ENCODE measurements at regions not wholly inside any gene's neighbourhood (a gene's known extent, or its start where the extent isn't known, plus 50 kb on each side); places are given as distances from the start of the nearest gene placed in this dataset.
"Not testable (repeated sequence)": the region's sequence is repeated elsewhere in the genome, so short reads cannot be mapped to it uniquely, and the experiment has no call there.

GRCh38 chr5:152171888-152172287, 233.2 kb downstream of the NMUR2 start:
- Mint-ChIP-seq H3K4me3 (no peak overlapping the region), H3K27me3 (ENCODE audit: insufficient read depth) (no peaks in the 10 kb centered on the region), H3K9me3 (peaks cover 10% of the 10 kb centered on the region), H3K27ac (no peak overlapping the region), H3K36me3 (ENCODE audit: low read depth) (peaks cover 5% of the 10 kb centered on the region; the same call in 1 of the 2 replicates), H3K4me1 (ENCODE audit: low read depth) (no peaks in the 10 kb centered on the region)
- no peak for DNase-seq
- TF ChIP-seq CTCF (IDR thresholded peaks at IDR 0.05): no peak

DNA sequence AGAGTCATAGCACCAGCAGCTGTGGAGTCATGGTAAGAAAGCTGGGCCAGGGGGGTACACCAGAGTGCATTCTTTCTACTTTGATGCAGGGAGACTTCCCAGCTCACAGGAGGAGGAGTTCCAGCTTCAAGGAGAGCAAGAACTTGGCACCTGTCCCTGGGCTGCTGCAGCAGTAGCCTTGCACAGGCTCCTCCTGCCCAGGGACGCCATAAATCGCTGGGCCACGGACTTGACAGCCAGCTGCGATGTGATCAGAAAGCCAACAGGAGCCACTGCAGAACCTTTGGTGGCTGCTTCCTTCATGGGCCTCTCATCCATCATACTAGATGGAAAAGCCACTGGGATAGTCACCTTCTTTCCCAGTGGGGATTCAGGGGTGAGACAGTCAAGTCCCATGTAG, 234.7 kb downstream of the NMUR2 start:
- Mint-ChIP-seq H3K27me3 (ENCODE audit: insufficient read depth) (no peaks in the 10 kb centered on the region), H3K9me3 (peaks cover 20% of the 10 kb centered on the region)

DNA sequence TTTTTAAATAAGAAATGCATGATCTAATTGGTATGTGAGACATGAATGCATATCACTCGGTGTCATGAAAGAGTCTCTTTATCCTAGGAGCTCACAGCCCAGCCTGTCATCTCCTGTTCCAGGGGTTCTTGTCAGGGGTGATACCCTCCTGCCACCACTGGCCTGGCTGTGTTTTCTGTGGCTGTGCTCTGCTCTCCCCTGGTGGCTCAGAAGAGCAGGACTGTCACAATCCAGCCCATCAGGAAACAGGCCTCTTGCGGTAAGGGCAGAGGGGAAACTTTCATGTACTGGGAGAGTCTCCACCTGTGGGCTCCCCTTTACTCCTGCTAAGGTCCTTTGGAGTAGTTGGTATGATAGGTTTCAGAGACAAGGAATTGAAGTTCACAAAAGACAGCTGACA, 240.2 kb upstream of the GLRA1 start:
- TF ChIP-seq CTCF (IDR thresholded peaks at IDR 0.05): no peak
- Mint-ChIP-seq H3K27me3 (ENCODE audit: insufficient read depth) (no peaks in the 10 kb centered on the region), H3K9me3 (peaks cover 40% of the 10 kb centered on the region), H3K36me3 (ENCODE audit: low read depth) (no peaks in the 10 kb centered on the region), H3K4me3 (no peak overlapping the region), H3K4me1 (ENCODE audit: low read depth) (no peaks in the 10 kb centered on the region), H3K27ac (no peak overlapping the region)
- no peak for DNase-seq

More for the DNA sequence above, 234.7 kb downstream of the NMUR2 start:
- Mint-ChIP-seq H3K4me1 (ENCODE audit: low read depth) (no peaks in the 10 kb centered on the region), H3K4me3 (no peak overlapping the region), H3K27ac (no peak overlapping the region), H3K36me3 (ENCODE audit: low read depth) (peaks cover 5% of the 10 kb centered on the region; the same call in 1 of the 2 replicates)
- no peak for TF ChIP-seq CTCF (IDR thresholded peaks at IDR 0.05)
- DNase-seq: no peak

GRCh38 chr5:152159894-152160293, 235.2 kb upstream of the GLRA1 start:
- H3K36me3 Mint-ChIP-seq (ENCODE audit: low read depth); H3K4me3 Mint-ChIP-seq; H3K27me3 Mint-ChIP-seq (ENCODE audit: insufficient read depth); DNase-seq; H3K27ac Mint-ChIP-seq; H3K4me1 Mint-ChIP-seq (ENCODE audit: low read depth): not testable (repeated sequence)
- peaks cover 26% of the 10 kb centered on the region for H3K9me3 Mint-ChIP-seq

GRCh38 chr5:152154452-152154851, 229.8 kb upstream of the GLRA1 start:
- H3K27ac Mint-ChIP-seq; H3K36me3 Mint-ChIP-seq (ENCODE audit: low read depth); H3K4me3 Mint-ChIP-seq; DNase-seq; H3K4me1 Mint-ChIP-seq (ENCODE audit: low read depth); H3K9me3 Mint-ChIP-seq; H3K27me3 Mint-ChIP-seq (ENCODE audit: insufficient read depth): not testable (repeated sequence)

GRCh38 chr5:152151940-152152339, 227.3 kb upstream of the GLRA1 start:
- Mint-ChIP-seq H3K27me3 (ENCODE audit: insufficient read depth) (no peaks in the 10 kb centered on the region; the same call in none of the 2 replicates), H3K4me3 (no peak overlapping the region), H3K36me3 (ENCODE audit: low read depth) (no peaks in the 10 kb centered on the region), H3K4me1 (ENCODE audit: low read depth) (no peaks in the 10 kb centered on the region), H3K27ac (no peak overlapping the region), H3K9me3 (peaks cover 4% of the 10 kb centered on the region; the same call in 1 of the 2 replicates)
- no peak for TF ChIP-seq CTCF (IDR thresholded peaks at IDR 0.05)
- no peak for DNase-seq

GRCh38 chr5:152151113-152151512, 226.5 kb upstream of the GLRA1 start:
- no peaks in the 10 kb centered on the region for H3K4me1 Mint-ChIP-seq (ENCODE audit: low read depth)
- no peak overlapping the region for H3K4me3 Mint-ChIP-seq
- no peak for TF ChIP-seq CTCF (IDR thresholded peaks at IDR 0.05)
- no peaks in the 10 kb centered on the region for H3K36me3 Mint-ChIP-seq (ENCODE audit: low read depth)
- H3K27me3 Mint-ChIP-seq (ENCODE audit: insufficient read depth): peaks cover 2% of the 10 kb centered on the region
- no peak for DNase-seq
- no peak overlapping the region for H3K27ac Mint-ChIP-seq
- peaks cover 4% of the 10 kb centered on the region; the same call in 1 of the 2 replicates for H3K9me3 Mint-ChIP-seq

All from HFFc6 (cell line).